Neural cell (in vitro differentiated cells): ENCODE measurements at regions not wholly inside any gene's neighbourhood (a gene's known extent, or its start where the extent isn't known, plus 50 kb on each side); places are given as distances from the start of the nearest gene placed in this dataset.

Experiments
- H2AFZ ChIP-seq: fragments of 200-600, 300-800 bp; sonication (generic), shearing (Covaris generic); 2 replicates; pipeline ENCODE4 v1.6.0; 2014; ENCODE audit warnings: low read depth, mild to moderate bottlenecking, antibody characterized with exemption, low read length, moderate library complexity
- H3F3A ChIP-seq: fragments of 200-600 bp; shearing (Covaris generic); 2 replicates; pipeline ENCODE4 v1.6.1; 2016; ENCODE audit warnings: mild to moderate bottlenecking, moderate library complexity, mixed read lengths, antibody characterized with exemption, low read length; ENCODE audit not compliant: insufficient read depth, poor library complexity, severe bottlenecking
- H3K27ac ChIP-seq: fragments of 200-600, 300-800 bp; sonication (generic), shearing (Covaris generic); 2 replicates; pipeline ENCODE4 v1.5.1; 2014; ENCODE audit warnings: mild to moderate bottlenecking, low read length, moderate library complexity
- H3K27me3 ChIP-seq: fragments of 300-800, 200-600 bp; sonication (generic), shearing (Covaris generic); 2 replicates; pipeline ENCODE4 v1.6.0; 2014; ENCODE audit warnings: mild to moderate bottlenecking, low read depth, low read length, moderate library complexity; ENCODE audit not compliant: insufficient read depth
- H3K36me3 ChIP-seq: fragments of 300-800, 200-600 bp; sonication (generic), shearing (Covaris generic); 2 replicates; pipeline ENCODE4 v1.5.1; 2014; ENCODE audit warnings: mild to moderate bottlenecking, antibody characterized with exemption, low read length, moderate library complexity; ENCODE audit not compliant: insufficient read depth
- H3K4me2 ChIP-seq: fragments of 300-800, 200-600 bp; sonication (generic), shearing (Covaris generic); 2 replicates; pipeline ENCODE4 v1.6.0; 2014; ENCODE audit warnings: mild to moderate bottlenecking, low read length
- H3K4me3 ChIP-seq: fragments of 300-800, 200-600 bp; sonication (generic), shearing (Covaris generic); 2 replicates; pipeline ENCODE4 v1.5.1; 2014; ENCODE audit warnings: mild to moderate bottlenecking, low read length, moderate library complexity
- H3K79me2 ChIP-seq: fragments of 200-600 bp; shearing (Covaris generic); replicated peaks from 2 replicates; pipeline ENCODE4 v1.6.0; 2014; ENCODE audit warnings: mild to moderate bottlenecking, low read length, moderate library complexity; ENCODE audit not compliant: insufficient read depth
- H3K9ac ChIP-seq: fragments of 300-800, 200-600 bp; sonication (generic), shearing (Covaris generic); 2 replicates; pipeline ENCODE4 v1.6.1; 2016; ENCODE audit warnings: mild to moderate bottlenecking, low read length, mixed read lengths
- H3K9me2 ChIP-seq: fragments of 200-600 bp; shearing (Covaris generic); 2 replicates; pipeline ENCODE4 v1.6.1; 2016; ENCODE audit warnings: mild to moderate bottlenecking, low read length, mixed read lengths; ENCODE audit not compliant: insufficient read depth
- H3K9me3 ChIP-seq: fragments of 200-600, 300-800 bp; sonication (generic), shearing (Covaris generic); 2 replicates; pipeline ENCODE4 v1.6.1; 2016; ENCODE audit warnings: mild to moderate bottlenecking, mixed run types, low read length, moderate library complexity, mixed read lengths
- H4K20me1 ChIP-seq: fragments of 200-600 bp; shearing (Covaris generic); 2 replicates; pipeline ENCODE4 v1.6.1; 2016; ENCODE audit warnings: mild to moderate bottlenecking, mixed run types; ENCODE audit not compliant: insufficient read depth
- EP300 ChIP-seq: fragments of 450-650 bp; conservative IDR thresholded peaks from 2 replicates; pipeline ENCODE4 v1.6.1; 2014; ENCODE audit warnings: antibody characterized with exemption, mild to moderate bottlenecking, moderate library complexity; ENCODE audit not compliant: poor library complexity, severe bottlenecking
- EZH2 ChIP-seq: fragments of 200-600, 300-800 bp; shearing (Covaris generic), sonication (generic); IDR thresholded peaks from 2 replicates; pipeline ENCODE4 v1.6.1; 2014; ENCODE audit warnings: antibody characterized with exemption, low read length, borderline replicate concordance, mild to moderate bottlenecking; ENCODE audit not compliant: insufficient read depth, poor library complexity, severe bottlenecking
- MXI1 ChIP-seq: fragments of 450-650 bp; conservative IDR thresholded peaks from 2 replicates; pipeline ENCODE4 v1.6.1; 2014; ENCODE audit warnings: antibody characterized with exemption, mild to moderate bottlenecking; ENCODE audit not compliant: poor library complexity, severe bottlenecking
- POLR2AphosphoS5 ChIP-seq: IDR thresholded peaks from 2 replicates; pipeline ENCODE4 v1.6.1; 2012
- RAD21 ChIP-seq: fragments of 450-650 bp; conservative IDR thresholded peaks from 2 replicates; pipeline ENCODE4 v1.6.1; 2014; ENCODE audit warnings: antibody characterized with exemption, mild to moderate bottlenecking, moderate library complexity
- REST ChIP-seq: IDR thresholded peaks from 2 replicates; pipeline ENCODE4 v1.6.1; 2012; ENCODE audit warnings: borderline replicate concordance
- SMC3 ChIP-seq: fragments of 450-650 bp; conservative IDR thresholded peaks from 2 replicates; pipeline ENCODE4 v1.6.1; 2014; ENCODE audit warnings: antibody characterized with exemption, mild to moderate bottlenecking, moderate library complexity; ENCODE audit not compliant: poor library complexity
- TAF1 ChIP-seq: IDR thresholded peaks from 2 replicates; pipeline ENCODE4 v1.6.1; 2012; ENCODE audit warnings: low read depth
- TF ChIP-seq, protein P1 (sequence below): fragments of 450-650 bp; IDR thresholded peaks from 2 replicates; pipeline ENCODE4 v1.5.1; 2014; ENCODE audit warnings: antibody characterized with exemption, mild to moderate bottlenecking, moderate library complexity; ENCODE audit not compliant: poor library complexity, severe bottlenecking

DNA sequence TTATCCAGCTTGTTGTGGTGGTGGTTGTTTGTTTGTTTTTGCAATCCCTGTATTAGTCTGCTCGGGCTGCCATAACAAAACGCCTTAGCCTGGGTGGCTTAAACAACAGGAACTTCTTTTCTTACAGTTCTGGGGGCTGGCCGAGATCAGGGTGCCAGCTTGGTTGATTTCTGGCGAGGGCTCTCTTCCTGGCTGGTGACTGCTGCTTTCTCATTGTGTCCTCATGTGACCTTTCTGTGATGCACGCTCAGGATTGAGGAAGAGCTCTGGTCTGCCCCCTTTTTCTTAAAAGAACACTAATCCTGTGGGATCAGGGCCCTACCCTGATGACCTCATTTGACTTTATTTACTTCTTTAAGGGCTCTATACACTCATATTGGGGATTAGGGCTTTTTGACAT is 107.1 kb upstream of the NRP1 start:
- H3K4me2 ChIP-seq, result no peak overlapping the region
- no peaks in the 10 kb centered on the region for H3K27me3 ChIP-seq
- H3K9me3 ChIP-seq, result no peaks in the 10 kb centered on the region
- no peaks in the 10 kb centered on the region for H3K9me2 ChIP-seq
- no peaks in the 10 kb centered on the region for H3K79me2 ChIP-seq
- no peak overlapping the region for H3K9ac ChIP-seq
- H3K27ac ChIP-seq, result no peak overlapping the region
- no peak overlapping the region for H3K4me3 ChIP-seq
- no peaks in the 10 kb centered on the region for H3K36me3 ChIP-seq
- no peaks in the 10 kb centered on the region for H3F3A ChIP-seq
- TF ChIP-seq POLR2AphosphoS5 (no peak), REST (no peak), EP300 (no peak), MXI1 (no peak), TAF1 (no peak), SMC3 (no peak), EZH2 (no peak)
- H4K20me1 ChIP-seq, result no peaks in the 10 kb centered on the region
- no peak overlapping the region for H2AFZ ChIP-seq

GRCh38 chr10:33434933-33435332 is 100.5 kb upstream of the NRP1 start:
- H3K79me2 ChIP-seq, result no peaks in the 10 kb centered on the region

More at GRCh38 chr10:33434933-33435332, 100.5 kb upstream of the NRP1 start:
- H3K27ac ChIP-seq, result no peak overlapping the region
- no peaks in the 10 kb centered on the region for H3K27me3 ChIP-seq
- no peaks in the 10 kb centered on the region for H3K36me3 ChIP-seq
- no peaks in the 10 kb centered on the region for H3K9me2 ChIP-seq
- no peak overlapping the region for H3K4me2 ChIP-seq
- H3K4me3 ChIP-seq, result no peak overlapping the region
- TF ChIP-seq TAF1 (no peak), EZH2 (no peak), EP300 (no peak), POLR2AphosphoS5 (no peak), MXI1 (no peak), REST (no peak), SMC3 (no peak), RAD21 (no peak)
- TF ChIP-seq, protein P1, sequence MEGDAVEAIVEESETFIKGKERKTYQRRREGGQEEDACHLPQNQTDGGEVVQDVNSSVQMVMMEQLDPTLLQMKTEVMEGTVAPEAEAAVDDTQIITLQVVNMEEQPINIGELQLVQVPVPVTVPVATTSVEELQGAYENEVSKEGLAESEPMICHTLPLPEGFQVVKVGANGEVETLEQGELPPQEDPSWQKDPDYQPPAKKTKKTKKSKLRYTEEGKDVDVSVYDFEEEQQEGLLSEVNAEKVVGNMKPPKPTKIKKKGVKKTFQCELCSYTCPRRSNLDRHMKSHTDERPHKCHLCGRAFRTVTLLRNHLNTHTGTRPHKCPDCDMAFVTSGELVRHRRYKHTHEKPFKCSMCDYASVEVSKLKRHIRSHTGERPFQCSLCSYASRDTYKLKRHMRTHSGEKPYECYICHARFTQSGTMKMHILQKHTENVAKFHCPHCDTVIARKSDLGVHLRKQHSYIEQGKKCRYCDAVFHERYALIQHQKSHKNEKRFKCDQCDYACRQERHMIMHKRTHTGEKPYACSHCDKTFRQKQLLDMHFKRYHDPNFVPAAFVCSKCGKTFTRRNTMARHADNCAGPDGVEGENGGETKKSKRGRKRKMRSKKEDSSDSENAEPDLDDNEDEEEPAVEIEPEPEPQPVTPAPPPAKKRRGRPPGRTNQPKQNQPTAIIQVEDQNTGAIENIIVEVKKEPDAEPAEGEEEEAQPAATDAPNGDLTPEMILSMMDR, result no peak
- no peak overlapping the region for H3K9ac ChIP-seq
- no peaks in the 10 kb centered on the region for H3F3A ChIP-seq
- H3K9me3 ChIP-seq, result no peaks in the 10 kb centered on the region
- no peaks in the 10 kb centered on the region for H4K20me1 ChIP-seq
- H2AFZ ChIP-seq, result no peak overlapping the region
